GM21786 (cell line): ENCODE measurements at regions not wholly inside any gene's neighbourhood (a gene's known extent, or its start where the extent isn't known, plus 50 kb on each side); places are given as distances from the start of the nearest gene placed in this dataset.
"Not testable (repeated sequence)": the region's sequence is repeated elsewhere in the genome, so short reads cannot be mapped to it uniquely, and the experiment has no call there.

Experiments used
- ATAC-seq: cut with Tn5 transposase; IDR thresholded peaks from one replicate; pipeline ENCODE4 v1.9.1; 2021; ENCODE audit not compliant: unreplicated experiment

DNA sequence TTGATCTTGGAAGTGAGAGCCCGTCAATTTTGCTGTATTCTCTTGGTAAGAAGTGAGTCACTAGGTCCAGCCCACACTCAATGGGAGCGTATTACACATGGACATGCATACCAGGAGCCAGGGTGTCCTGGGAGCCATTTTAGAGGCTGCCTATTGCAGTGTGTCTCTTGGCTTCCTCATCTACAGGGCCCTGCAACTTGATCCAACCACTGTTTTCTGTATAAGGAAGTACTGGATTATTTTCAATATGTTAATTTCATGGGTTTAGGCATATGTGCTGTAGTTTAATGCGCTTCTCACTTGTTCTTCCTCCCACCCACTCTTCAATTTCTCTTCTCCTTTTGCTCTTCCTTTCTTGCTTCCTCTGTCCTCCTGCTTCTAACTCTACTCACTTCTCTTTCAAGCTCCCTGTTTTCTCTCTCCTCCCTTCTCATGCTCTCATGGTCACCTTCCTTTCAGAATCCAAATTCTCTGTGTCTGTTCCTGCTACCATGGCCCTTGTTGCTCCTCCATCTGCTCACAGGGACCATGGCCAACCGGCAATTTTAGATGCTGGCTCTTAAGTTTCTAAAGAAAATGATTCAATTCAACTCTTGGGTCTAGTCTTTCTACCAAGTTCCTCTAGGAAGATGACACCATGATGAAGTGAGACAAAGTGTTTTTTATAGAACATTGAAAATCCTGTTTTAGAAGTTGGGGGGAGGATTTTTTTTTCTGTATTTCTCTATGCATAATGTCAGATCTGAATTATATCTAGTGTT, 152.0 kb upstream of the ZEB2 start:
- no peak for ATAC-seq

- no peak for ATAC-seq
Measured at GRCh38 chr2:144670738-144671137, 150.8 kb upstream of the ZEB2 start.

- no peak for ATAC-seq
Measured at GRCh38 chr2:144670080-144670479, 150.2 kb upstream of the ZEB2 start.

GRCh38 chr2:144669196-144669987, 149.5 kb upstream of the ZEB2 start:
- no peak for ATAC-seq

DNA sequence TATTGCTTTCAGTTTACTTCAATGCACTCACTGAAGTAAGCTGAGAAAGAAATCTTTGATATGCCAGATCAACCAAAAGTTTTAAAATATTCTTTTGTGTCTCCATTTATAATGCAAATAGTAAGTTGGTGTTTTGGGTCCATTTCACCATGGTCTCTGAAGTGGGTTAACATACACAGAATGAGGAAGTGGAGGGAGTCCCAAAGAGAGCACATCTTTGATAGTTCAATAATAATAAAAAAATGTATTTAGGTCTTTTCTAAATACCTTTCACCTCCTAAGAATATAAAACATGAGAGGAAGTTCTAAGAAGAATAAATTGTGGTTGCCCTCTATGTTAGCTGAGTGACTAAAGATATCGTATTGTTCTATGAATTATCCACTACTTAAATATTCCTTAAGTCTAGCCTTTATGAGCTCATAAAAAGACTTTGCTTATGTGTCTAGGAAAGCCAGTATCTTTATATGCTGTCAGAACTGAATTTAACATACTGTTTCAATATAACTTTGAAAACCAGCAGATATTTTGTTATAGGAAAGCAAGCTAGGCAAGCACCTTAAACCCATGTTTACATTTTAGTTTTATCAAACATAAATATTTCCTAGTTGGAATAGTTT, 148.7 kb upstream of the ZEB2 start:
- no peak for ATAC-seq

GRCh38 chr2:144666032-144666431, 146.1 kb upstream of the ZEB2 start:
- no peak for ATAC-seq

- ATAC-seq, result no peak
Measured at GRCh38 chr2:144663207-144663606, 143.3 kb upstream of the ZEB2 start.

DNA sequence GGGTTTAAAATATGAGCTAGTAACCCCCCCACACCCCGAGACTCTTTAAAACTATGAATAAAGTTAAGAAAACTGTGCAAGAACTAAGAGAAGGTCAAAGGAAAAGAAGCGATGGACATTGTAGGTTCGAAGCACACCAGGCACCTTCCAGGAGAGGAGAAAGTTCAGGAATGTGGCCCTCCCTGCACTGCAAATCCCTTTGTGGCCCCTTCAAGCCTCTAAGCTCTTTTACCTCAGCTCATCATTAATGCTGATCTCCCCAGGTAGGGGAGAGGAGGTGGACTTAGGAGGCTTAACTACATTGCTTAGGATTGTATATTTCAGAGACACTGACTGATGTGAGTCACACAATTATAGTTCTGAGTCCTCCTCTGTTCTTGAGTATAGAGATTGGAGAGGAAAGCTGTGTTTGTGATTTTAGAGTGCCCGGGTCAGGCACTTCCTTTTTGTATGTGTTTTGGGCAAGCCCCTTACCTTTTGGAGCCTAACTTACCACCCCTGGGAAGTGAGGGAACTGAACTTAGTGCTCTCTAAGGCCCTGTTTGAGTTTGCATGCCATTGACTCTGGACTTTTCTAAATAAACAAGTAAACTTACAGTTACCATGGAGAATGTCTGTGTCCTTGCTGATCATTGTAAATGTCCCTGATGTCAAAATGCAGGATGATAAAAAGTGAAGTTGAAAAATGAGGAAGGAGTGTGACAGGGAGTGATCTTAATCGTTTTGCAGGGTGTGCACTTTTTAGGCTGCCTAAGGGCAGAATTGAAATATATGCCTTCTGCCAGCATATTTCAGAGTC, 140.8 kb upstream of the ZEB2 start:
- ATAC-seq, result no peak

- no peak for ATAC-seq
Measured at GRCh38 chr2:144659731-144660275, 139.9 kb upstream of the ZEB2 start.

DNA sequence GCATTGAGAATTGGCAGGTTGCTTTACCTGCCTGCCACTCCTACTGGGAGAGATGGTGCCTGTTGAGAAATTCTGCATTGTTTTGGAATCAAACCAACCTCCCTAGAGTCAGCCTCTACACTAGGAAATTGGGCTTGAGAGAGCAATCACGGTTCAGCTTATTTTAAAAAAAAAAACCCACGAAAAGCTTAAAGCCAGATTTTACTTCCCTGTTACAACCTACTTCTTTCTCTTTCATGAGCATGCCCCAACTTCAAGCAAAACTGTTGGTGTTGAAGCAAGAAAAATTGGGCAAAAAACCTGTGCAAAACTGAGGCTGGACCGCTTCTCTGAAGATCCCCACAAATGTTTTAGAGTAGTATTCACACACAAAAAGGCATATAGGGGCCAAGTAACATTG, 134.6 kb upstream of the ZEB2 start:
- ATAC-seq, result no peak

- no peak for ATAC-seq
Measured at GRCh38 chr2:144650907-144651306, 131.0 kb upstream of the ZEB2 start.

DNA sequence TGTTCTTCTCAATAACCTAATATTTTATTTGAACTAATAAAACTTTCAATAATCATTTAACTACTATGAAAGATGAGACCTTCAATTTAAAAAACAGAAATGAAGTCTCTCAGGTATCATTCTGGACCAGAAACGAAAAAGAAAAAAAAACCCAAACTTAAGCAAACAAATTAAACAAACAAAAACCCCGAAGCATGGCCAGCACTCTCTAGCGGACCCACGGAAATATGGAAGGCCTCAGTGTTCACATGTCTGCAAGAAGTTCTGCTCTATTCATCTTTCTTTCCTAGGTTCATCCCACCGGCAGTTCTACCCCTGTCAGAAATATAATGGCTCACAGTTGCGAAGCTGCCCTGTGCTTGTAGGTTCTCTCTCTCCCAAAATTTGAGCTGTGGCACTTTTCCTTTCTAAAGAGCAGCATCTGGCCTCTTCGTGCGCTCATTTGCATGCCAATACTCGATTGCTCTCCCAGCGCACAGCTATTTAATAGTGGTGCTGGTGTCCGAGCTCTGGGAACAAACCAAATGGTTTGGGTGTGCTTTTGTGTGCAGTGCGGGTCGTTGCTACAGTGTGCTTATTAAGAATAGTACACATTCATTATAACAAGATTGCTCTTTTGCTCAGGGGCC, 129.0 kb upstream of the ZEB2 start:
- no peak for ATAC-seq

DNA sequence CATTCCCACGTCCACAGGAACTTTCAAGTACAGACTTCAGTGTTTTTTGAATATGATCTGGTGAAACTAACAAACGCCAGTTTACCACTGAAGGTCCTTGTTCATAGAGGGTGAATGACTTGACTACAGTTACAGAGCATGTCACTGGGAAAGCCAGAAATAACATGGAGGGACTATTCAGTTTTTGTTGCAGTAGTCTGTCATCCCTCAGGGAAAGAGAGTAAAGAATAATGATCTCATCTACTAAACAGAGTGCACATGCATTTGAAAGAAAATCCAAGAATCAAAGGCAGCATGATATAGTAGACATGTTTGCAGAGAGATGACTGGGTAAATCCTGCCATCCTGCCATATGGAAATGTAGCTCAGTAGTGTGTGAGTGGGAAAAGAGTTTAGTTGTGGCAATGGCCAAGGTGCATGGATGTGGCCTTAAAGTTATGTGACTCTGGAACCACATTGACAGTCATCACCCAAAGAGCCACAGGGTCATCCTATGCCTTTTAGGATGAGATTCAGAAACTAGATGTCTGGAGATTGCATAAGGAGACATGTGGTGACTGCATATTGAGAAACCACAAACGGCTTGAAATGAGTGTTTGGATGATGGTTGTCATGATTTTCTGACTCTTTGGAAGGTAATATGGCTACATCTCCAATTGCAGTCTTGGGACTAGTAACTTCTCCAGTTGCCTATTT, 125.3 kb upstream of the ZEB2 start:
- ATAC-seq, result no peak

- no peak for ATAC-seq
Measured at GRCh38 chr2:144644549-144644948, 124.6 kb upstream of the ZEB2 start.

GRCh38 chr2:144643537-144644336, 123.8 kb upstream of the ZEB2 start:
- no peak for ATAC-seq

DNA sequence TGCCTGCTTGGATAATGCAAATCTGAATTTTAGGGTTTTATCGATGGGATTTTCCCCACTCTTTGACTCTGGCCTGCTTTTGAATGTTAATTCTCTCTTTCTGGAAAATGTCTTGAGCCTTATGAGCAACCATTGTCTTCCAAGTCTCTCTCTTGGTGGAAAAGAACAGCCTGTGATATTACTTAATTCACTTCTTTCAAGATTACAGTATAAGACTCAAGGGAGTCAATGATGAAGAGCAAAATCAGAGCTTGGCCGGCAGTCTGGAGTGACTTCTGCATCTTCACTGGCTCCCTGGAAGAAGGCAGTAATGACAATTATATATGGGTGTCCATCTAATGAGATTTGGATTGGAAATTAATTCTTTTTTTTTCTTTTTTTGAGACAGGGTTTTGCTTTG, 122.9 kb upstream of the ZEB2 start:
- no peak for ATAC-seq

DNA sequence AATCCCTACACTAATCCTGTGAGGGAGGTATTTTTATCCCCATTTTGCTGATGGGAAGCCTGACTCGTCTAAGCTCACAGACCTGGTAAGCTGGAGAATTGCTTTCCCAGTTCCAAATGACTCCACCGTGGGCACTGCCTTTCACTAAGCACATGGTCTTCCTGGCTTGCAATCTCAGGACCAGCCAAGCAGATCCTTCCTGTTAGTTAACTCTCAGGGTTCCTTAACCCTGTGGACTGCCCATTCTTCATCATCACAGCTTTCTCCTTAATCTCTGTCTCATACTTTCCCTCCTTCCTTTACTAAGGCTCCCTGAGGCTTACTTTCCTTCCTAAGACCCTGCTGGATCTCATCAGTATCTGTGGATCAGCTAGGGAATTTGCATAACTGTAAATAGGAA, 122.2 kb upstream of the ZEB2 start:
- no peak for ATAC-seq

DNA sequence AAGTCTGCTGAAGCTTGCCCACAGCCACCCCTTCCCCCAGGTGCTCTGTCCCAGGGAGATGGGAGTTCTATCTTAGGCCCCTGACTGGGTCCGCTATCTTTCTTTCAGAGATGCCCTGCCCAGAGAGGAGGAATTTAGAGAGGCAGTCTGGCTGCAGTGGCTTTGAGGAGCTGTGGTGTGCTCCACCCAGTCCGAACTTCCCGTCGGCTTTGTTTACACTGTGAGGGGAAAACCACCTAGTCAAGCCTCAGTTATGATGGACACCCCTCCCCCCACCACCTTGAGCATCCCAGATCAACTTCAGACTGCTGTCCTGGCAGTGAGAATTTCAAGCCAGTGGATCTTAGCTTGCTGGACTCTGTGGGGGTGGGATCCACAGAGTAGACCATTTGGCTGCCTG, 118.3 kb upstream of the ZEB2 start:
- ATAC-seq, result not testable (repeated sequence)

- not testable (repeated sequence) for ATAC-seq
Measured at GRCh38 chr2:144636860-144637259, 116.9 kb upstream of the ZEB2 start.
